ENCODE measurements at regions not wholly inside any gene's neighbourhood (a gene's known extent, or its start where the extent isn't known, plus 50 kb on each side); places are given as distances from the start of the nearest gene placed in this dataset.
"Not testable (repeated sequence)": the region's sequence is repeated elsewhere in the genome, so short reads cannot be mapped to it uniquely, and the experiment has no call there.

- Histone ChIP-seq H3K36me3 (no peaks in the 10 kb centered on the region), H3K27me3 (no peaks in the 10 kb centered on the region), H3K4me1 (no peaks in the 10 kb centered on the region), H3K9me3 (no peaks in the 10 kb centered on the region), H3K4me3 (no peak overlapping the region), H3K27ac (no peak overlapping the region)
- in situ Hi-C loops (cut with MboI; ENCODE audit: low pct_ligation_motif_present in 1 of 4, low pct_unique_long_range_greater_than_20kb in 1 of 4, low sequenced_read_pairs in 3 of 4): no loop called here
- 78 to 89% methylated on average over 3 to 5 of the region's 5 CpGs for WGBS, 2 donors (ENCODE audit: low coverage in 1 of 2)
- intact Hi-C loops (cut with DNase I; ENCODE audit: low total_unique reads): no loop called here
- TF ChIP-seq POLR2AphosphoS5 (IDR thresholded peaks at IDR 0.05) (no peak), CTCF (IDR thresholded peaks at IDR 0.05) (no peak), EP300 (IDR thresholded peaks at IDR 0.05; ENCODE audit: low read depth) (no peak), POLR2A (IDR thresholded peaks at IDR 0.05) (no peak)
- DNase-seq: no peak
Observed at GRCh38 chr9:2270565-2270964, 255.4 kb downstream of the SMARCA2 start.

GRCh38 chr9:2271426-2271825 is 256.3 kb downstream of the SMARCA2 start:
- Histone ChIP-seq H3K36me3 (no peaks in the 10 kb centered on the region), H3K9me3 (no peaks in the 10 kb centered on the region), H3K27me3 (no peaks in the 10 kb centered on the region), H3K27ac (no peak overlapping the region), H3K4me1 (no peaks in the 10 kb centered on the region), H3K4me3 (no peak overlapping the region)
- DNase-seq: peak; percentile 10
- TF ChIP-seq POLR2A (IDR thresholded peaks at IDR 0.05): no peak
- TF ChIP-seq EP300 (IDR thresholded peaks at IDR 0.05; ENCODE audit: low read depth): no peak
- TF ChIP-seq POLR2AphosphoS5 (IDR thresholded peaks at IDR 0.05): no peak
- no peak for TF ChIP-seq CTCF (IDR thresholded peaks at IDR 0.05)
- 0 to 54% methylated on average over 2 to 4 of the region's 4 CpGs for WGBS, 2 donors (ENCODE audit: low coverage in 1 of 2)
- intact Hi-C loops (cut with DNase I; ENCODE audit: low total_unique reads): no loop called here
- in situ Hi-C loops (cut with MboI; ENCODE audit: low pct_ligation_motif_present in 1 of 4, low pct_unique_long_range_greater_than_20kb in 1 of 4, low sequenced_read_pairs in 3 of 4): no loop called here

GRCh38 chr9:2274762-2275161 is 259.6 kb downstream of the SMARCA2 start:
- WGBS, 2 donors (ENCODE audit: low coverage in 1 of 2): 66 to 80% methylated on average over 1 to 4 of the region's 4 CpGs
- in situ Hi-C loops (cut with MboI; ENCODE audit: low pct_ligation_motif_present in 1 of 4, low pct_unique_long_range_greater_than_20kb in 1 of 4, low sequenced_read_pairs in 3 of 4): no loop called here
- Histone ChIP-seq H3K9me3 (no peaks in the 10 kb centered on the region), H3K36me3 (no peaks in the 10 kb centered on the region), H3K4me1 (no peaks in the 10 kb centered on the region), H3K27ac (no peak overlapping the region), H3K4me3 (no peak overlapping the region), H3K27me3 (no peaks in the 10 kb centered on the region)
- DNase-seq: no peak
- intact Hi-C loops (cut with DNase I; ENCODE audit: low total_unique reads): no loop called here
- TF ChIP-seq POLR2A (IDR thresholded peaks at IDR 0.05) (no peak), CTCF (IDR thresholded peaks at IDR 0.05) (no peak), POLR2AphosphoS5 (IDR thresholded peaks at IDR 0.05) (no peak), EP300 (IDR thresholded peaks at IDR 0.05; ENCODE audit: low read depth) (no peak)

GRCh38 chr9:2276296-2276695 is 261.1 kb downstream of the SMARCA2 start:
- no peaks in the 10 kb centered on the region for H3K27me3 ChIP-seq
- H3K9me3 ChIP-seq: no peaks in the 10 kb centered on the region
- H3K4me1 ChIP-seq: no peaks in the 10 kb centered on the region
- no peaks in the 10 kb centered on the region for H3K36me3 ChIP-seq
- no peak for DNase-seq
- H3K4me3 ChIP-seq: no peak overlapping the region
- TF ChIP-seq POLR2A (IDR thresholded peaks at IDR 0.05) (no peak), EP300 (IDR thresholded peaks at IDR 0.05; ENCODE audit: low read depth) (no peak), POLR2AphosphoS5 (IDR thresholded peaks at IDR 0.05) (no peak), CTCF (IDR thresholded peaks at IDR 0.05) (no peak)
- intact Hi-C loops (cut with DNase I; ENCODE audit: low total_unique reads): no loop called here
- H3K27ac ChIP-seq: no peak overlapping the region
- in situ Hi-C loops (cut with MboI; ENCODE audit: low pct_ligation_motif_present in 1 of 4, low pct_unique_long_range_greater_than_20kb in 1 of 4, low sequenced_read_pairs in 3 of 4): no loop called here
- 86 to 90% methylated on average over 2 to 10 of the region's 10 CpGs for WGBS, 2 donors (ENCODE audit: low coverage in 1 of 2)

GRCh38 chr9:2277133-2277532 is 262.0 kb downstream of the SMARCA2 start:
- WGBS, 2 donors (ENCODE audit: low coverage in 1 of 2): 85 to 88% methylated on average over 8 to 9 of the region's 9 CpGs
- H3K4me3 ChIP-seq; H3K27me3 ChIP-seq; intact Hi-C loops (cut with DNase I; ENCODE audit: low total_unique reads); DNase-seq; H3K9me3 ChIP-seq; H3K4me1 ChIP-seq; H3K27ac ChIP-seq; H3K36me3 ChIP-seq; in situ Hi-C loops (cut with MboI; ENCODE audit: low pct_ligation_motif_present in 1 of 4, low pct_unique_long_range_greater_than_20kb in 1 of 4, low sequenced_read_pairs in 3 of 4): not testable (repeated sequence)

GRCh38 chr9:2277644-2278043 is 262.5 kb downstream of the SMARCA2 start:
- H3K4me3 ChIP-seq; H3K36me3 ChIP-seq; intact Hi-C loops (cut with DNase I; ENCODE audit: low total_unique reads); H3K27ac ChIP-seq; H3K4me1 ChIP-seq; H3K9me3 ChIP-seq; DNase-seq; H3K27me3 ChIP-seq; in situ Hi-C loops (cut with MboI; ENCODE audit: low pct_ligation_motif_present in 1 of 4, low pct_unique_long_range_greater_than_20kb in 1 of 4, low sequenced_read_pairs in 3 of 4): not testable (repeated sequence)
- 92 to 94% methylated on average over 8 to 12 of the region's 12 CpGs for WGBS, 2 donors (ENCODE audit: low coverage in 1 of 2)

- H3K27ac ChIP-seq; H3K36me3 ChIP-seq; H3K9me3 ChIP-seq; H3K27me3 ChIP-seq; in situ Hi-C loops (cut with MboI; ENCODE audit: low pct_ligation_motif_present in 1 of 4, low pct_unique_long_range_greater_than_20kb in 1 of 4, low sequenced_read_pairs in 3 of 4); H3K4me1 ChIP-seq; DNase-seq; intact Hi-C loops (cut with DNase I; ENCODE audit: low total_unique reads); H3K4me3 ChIP-seq: not testable (repeated sequence)
- WGBS, 2 donors (ENCODE audit: low coverage in 1 of 2): 84 to 91% methylated on average over 7 to 8 of the region's 8 CpGs
Observed at GRCh38 chr9:2279138-2279537, 264.0 kb downstream of the SMARCA2 start.

Data from transverse colon (tissue), 4 donors.